Activated CD4-positive, alpha-beta T cell treated with anti-CD3 and anti-CD28 coated beads for 48 hours (primary cell): ENCODE measurements at regions not wholly inside any gene's neighbourhood (a gene's known extent, or its start where the extent isn't known, plus 50 kb on each side); places are given as distances from the start of the nearest gene placed in this dataset.
"Not testable (repeated sequence)": the region's sequence is repeated elsewhere in the genome, so short reads cannot be mapped to it uniquely, and the experiment has no call there.

ENCODE experiments used
- DNase-seq: peaks from one replicate; pipeline ENCODE4 v3.0.0-alpha.2; 2020

GRCh38 chr7:68691261-68692216 is 906.7 kb upstream of the AUTS2 start:
- DNase-seq = no peak

- DNase-seq = no peak
These were observed 905.8 kb upstream of the AUTS2 start for GRCh38 chr7:68692511-68692910.

GRCh38 chr7:68694656-68695055 is 903.6 kb upstream of the AUTS2 start:
- DNase-seq = no peak

- no peak for DNase-seq
These were observed 900.4 kb upstream of the AUTS2 start for GRCh38 chr7:68697796-68698280.

GRCh38 chr7:68699090-68699711 is 899.1 kb upstream of the AUTS2 start:
- DNase-seq = no peak

- DNase-seq = no peak
These were observed 897.9 kb upstream of the AUTS2 start for GRCh38 chr7:68700414-68700813.

GRCh38 chr7:68706291-68706690 is 892.0 kb upstream of the AUTS2 start:
- DNase-seq = no peak

GRCh38 chr7:68707159-68707558 is 891.1 kb upstream of the AUTS2 start:
- DNase-seq = no peak

GRCh38 chr7:68707958-68708357 is 890.3 kb upstream of the AUTS2 start:
- DNase-seq = no peak

- DNase-seq = no peak
These were observed 885.2 kb upstream of the AUTS2 start for GRCh38 chr7:68712956-68713495.

GRCh38 chr7:68714135-68714534 is 884.1 kb upstream of the AUTS2 start:
- not testable (repeated sequence) for DNase-seq

- no peak for DNase-seq
These were observed 882.4 kb upstream of the AUTS2 start for GRCh38 chr7:68715907-68716306.

GRCh38 chr7:68717176-68717575 is 881.1 kb upstream of the AUTS2 start:
- DNase-seq = no peak

- no peak for DNase-seq
These were observed 880.2 kb upstream of the AUTS2 start for GRCh38 chr7:68718097-68718551.

GRCh38 chr7:68720697-68721096 is 877.6 kb upstream of the AUTS2 start:
- DNase-seq = no peak

GRCh38 chr7:68722044-68722443 is 876.2 kb upstream of the AUTS2 start:
- DNase-seq = no peak

- DNase-seq = no peak
These were observed 873.3 kb upstream of the AUTS2 start for GRCh38 chr7:68724965-68725364.

- no peak for DNase-seq
These were observed 872.2 kb upstream of the AUTS2 start for GRCh38 chr7:68725843-68726785.

- not testable (repeated sequence) for DNase-seq
These were observed 869.6 kb upstream of the AUTS2 start for GRCh38 chr7:68728720-68729119.

- DNase-seq = no peak
These were observed 868.9 kb upstream of the AUTS2 start for GRCh38 chr7:68729371-68729770.

- no peak for DNase-seq
These were observed 868.1 kb upstream of the AUTS2 start for GRCh38 chr7:68730194-68730593.

GRCh38 chr7:68730964-68731363 is 867.3 kb upstream of the AUTS2 start:
- no peak for DNase-seq
